T-helper 17 cell (primary cell): ENCODE measurements at regions not wholly inside any gene's neighbourhood (a gene's known extent, or its start where the extent isn't known, plus 50 kb on each side); places are given as distances from the start of the nearest gene placed in this dataset.

Experiments used
- ATAC-seq: fragments of 150-1000 bp; cut with Tn5 transposase; 2 replicates; pipeline ENCODE4 v1.10.0; 2021; ENCODE audit warnings: mild to moderate bottlenecking, moderate library complexity
- DNase-seq, 3 donors: peaks; one replicate each; pipeline versions ENCODE4 v3.0.0 to v3.0.0-alpha.2; 2020 to 2021
- H3K9me3 ChIP-seq: one replicate; pipeline ENCODE4 v1.7.0; 2013; ENCODE audit warnings: low read length, mild to moderate bottlenecking; ENCODE audit not compliant: control insufficient read depth, poor library complexity, severe bottlenecking
- H3K27ac Mint-ChIP-seq: one replicate; pipeline ENCODE4 v1.8.0; 2022; ENCODE audit warnings: mild to moderate bottlenecking, moderate library complexity, mixed read lengths
- H3K27me3 Mint-ChIP-seq: one replicate; pipeline ENCODE4 v1.8.0; 2022; ENCODE audit warnings: mixed read lengths
- H3K36me3 Mint-ChIP-seq: one replicate; pipeline ENCODE4 v1.8.0; 2022; ENCODE audit warnings: low read depth, mixed read lengths
- H3K4me1 Mint-ChIP-seq: one replicate; pipeline ENCODE4 v1.8.0; 2022; ENCODE audit warnings: mild to moderate bottlenecking, mixed read lengths
- H3K4me3 Mint-ChIP-seq: one replicate; pipeline ENCODE4 v1.8.0; 2022; ENCODE audit warnings: mild to moderate bottlenecking, moderate library complexity, mixed read lengths

DNA sequence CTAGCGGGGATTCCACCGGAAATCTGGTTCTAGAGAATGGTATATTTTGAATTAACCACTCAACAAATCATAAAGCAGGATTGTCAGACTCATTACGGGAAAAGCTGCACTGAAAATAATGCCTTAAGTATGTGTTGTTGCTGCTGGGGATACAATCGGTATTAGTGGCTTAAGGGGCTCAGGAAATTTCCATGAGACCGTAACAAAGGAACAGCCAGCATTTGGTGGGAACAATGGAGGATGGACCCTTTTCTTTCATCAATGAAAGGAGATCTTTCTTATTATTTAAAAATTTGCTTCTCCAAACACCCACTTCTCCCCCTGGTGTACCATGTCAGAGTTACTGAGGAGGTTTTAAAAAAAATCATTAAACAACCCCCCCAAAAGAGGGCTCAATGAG lies 342.6 kb upstream of the ZFHX3 start:
- ATAC-seq: no peak
- no peak for DNase-seq
- Mint-ChIP-seq H3K27me3 (no peaks in the 10 kb centered on the region), H3K27ac (no peak overlapping the region), H3K4me3 (no peak overlapping the region), H3K4me1 (no peaks in the 10 kb centered on the region), H3K36me3 (no peaks in the 10 kb centered on the region)
- H3K9me3 ChIP-seq: no peaks in the 10 kb centered on the region

DNA sequence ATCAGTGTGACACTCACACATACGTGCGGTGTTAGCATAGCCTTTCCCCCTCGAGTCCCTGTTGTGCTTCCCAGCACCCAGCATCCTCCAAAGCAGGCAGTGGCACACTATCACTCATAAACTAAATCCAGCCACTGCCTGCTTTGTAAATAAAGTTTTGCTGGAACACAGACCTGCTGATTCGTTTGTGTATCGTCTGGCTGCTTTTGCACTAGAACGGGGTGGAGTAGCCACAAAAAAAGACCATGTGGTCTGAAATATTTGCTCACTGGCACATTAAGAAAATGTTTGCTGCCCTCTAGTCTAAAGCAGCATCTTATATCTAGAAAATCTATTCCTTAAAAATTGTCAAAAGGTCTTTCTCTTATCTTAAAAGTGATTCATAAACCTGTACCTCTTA lies 341.2 kb upstream of the ZFHX3 start:
- H3K4me1 Mint-ChIP-seq: no peaks in the 10 kb centered on the region
- H3K9me3 ChIP-seq: no peaks in the 10 kb centered on the region
- no peaks in the 10 kb centered on the region for H3K27me3 Mint-ChIP-seq
- no peaks in the 10 kb centered on the region for H3K36me3 Mint-ChIP-seq
- no peak overlapping the region for H3K27ac Mint-ChIP-seq
- H3K4me3 Mint-ChIP-seq: no peak overlapping the region
- ATAC-seq: no peak
- DNase-seq: no peak

DNA sequence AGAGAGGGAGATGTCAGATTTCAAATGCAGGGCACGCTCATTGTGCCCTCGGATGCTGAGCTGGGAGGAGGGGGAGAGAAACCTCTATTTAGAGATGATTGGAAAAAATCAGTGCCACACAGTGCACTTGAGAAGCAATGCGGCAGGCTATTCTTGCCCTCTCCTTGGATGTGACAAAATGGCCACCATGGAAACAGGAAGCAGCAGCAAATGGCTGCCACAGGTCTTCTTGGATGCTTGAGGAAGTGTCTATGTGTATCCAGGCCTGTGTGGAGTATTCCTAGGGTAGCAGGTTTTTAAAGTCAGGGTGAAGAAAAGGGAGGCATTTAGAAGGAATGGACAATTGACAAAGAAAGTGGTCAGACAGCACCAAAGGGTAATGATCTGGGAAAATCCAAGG lies 340.1 kb upstream of the ZFHX3 start:
- H3K36me3 Mint-ChIP-seq: no peaks in the 10 kb centered on the region
- ATAC-seq: no peak

DNA sequence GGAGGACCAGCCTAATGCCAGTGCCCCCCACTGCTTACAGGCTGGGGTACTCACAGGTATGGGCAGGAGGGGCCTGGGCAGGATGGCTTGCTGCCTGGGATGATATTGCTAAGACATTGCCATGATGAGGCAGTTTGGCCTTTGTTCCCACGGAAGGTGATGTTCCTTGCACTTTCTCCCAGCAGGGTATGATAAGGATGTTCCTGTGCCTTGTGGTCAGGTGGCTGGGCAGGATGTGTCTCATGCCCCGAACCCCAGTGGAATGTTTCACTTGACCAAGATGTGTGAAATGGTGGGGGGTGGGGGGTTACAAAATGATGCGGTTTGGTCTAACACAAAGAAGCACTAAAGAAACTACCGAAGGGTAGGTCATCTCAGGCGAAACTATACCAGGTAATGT lies 337.8 kb upstream of the ZFHX3 start:
- Mint-ChIP-seq H3K4me1 (no peaks in the 10 kb centered on the region), H3K27me3 (no peaks in the 10 kb centered on the region), H3K27ac (no peak overlapping the region), H3K4me3 (no peak overlapping the region), H3K36me3 (no peaks in the 10 kb centered on the region)
- DNase-seq: no peak
- no peak for ATAC-seq
- H3K9me3 ChIP-seq: no peaks in the 10 kb centered on the region

More for the DNA sequence above, 340.1 kb upstream of the ZFHX3 start:
- Mint-ChIP-seq H3K4me3 (no peak overlapping the region), H3K27ac (no peak overlapping the region), H3K4me1 (no peaks in the 10 kb centered on the region), H3K27me3 (no peaks in the 10 kb centered on the region)
- no peak for DNase-seq
- no peaks in the 10 kb centered on the region for H3K9me3 ChIP-seq

DNA sequence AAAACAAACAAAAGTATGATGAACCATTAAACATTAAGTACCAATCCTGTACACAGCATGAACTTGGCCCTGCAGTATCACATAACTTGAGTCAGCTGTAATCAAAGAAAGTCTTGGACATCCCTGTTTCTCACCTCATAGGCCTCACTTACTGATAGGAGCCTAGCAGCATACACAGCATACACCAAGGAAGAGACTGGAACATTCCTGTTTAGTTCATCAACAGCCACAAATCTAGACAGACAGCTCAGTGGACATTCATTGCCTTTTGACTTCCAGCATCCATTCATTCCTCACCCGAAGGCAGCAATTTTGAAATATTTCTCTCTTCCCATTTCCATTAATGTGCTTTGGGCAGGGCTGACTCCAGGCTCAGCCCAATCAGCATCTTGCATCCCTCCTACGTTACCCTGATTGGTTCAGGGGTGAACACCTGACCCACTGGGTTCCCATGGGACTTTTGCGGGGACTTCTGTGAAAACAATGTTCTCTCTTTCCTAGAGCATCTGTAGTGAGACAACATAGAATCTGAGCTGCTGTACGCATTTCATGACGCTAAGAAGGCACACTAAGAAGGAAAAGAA lies 336.7 kb upstream of the ZFHX3 start:
- no peak for DNase-seq
- Mint-ChIP-seq H3K27me3 (no peaks in the 10 kb centered on the region), H3K4me1 (no peaks in the 10 kb centered on the region), H3K27ac (no peak overlapping the region), H3K4me3 (no peak overlapping the region), H3K36me3 (no peaks in the 10 kb centered on the region)
- no peak for ATAC-seq
- no peaks in the 10 kb centered on the region for H3K9me3 ChIP-seq

DNA sequence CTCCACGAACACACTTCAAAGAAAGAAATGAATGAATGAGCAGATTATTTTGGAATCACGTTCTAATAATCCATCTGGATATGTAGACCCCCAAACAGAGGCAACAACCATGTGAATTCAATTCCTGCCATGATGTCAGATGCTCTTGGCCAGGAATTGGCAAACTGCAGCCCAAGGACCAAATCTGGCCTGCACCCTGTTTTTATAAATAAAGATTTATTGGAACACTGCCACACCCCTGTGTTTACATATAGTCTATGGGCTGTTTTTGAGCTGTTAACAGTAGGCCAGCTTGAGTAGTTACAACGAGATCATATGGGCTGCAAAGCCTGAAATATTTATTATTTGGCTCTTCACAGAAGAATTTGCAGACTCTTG lies 336.0 kb upstream of the ZFHX3 start:
- H3K4me1 Mint-ChIP-seq: no peaks in the 10 kb centered on the region
- DNase-seq: no peak
- no peaks in the 10 kb centered on the region for H3K27me3 Mint-ChIP-seq
- no peak overlapping the region for H3K4me3 Mint-ChIP-seq
- no peaks in the 10 kb centered on the region for H3K9me3 ChIP-seq
- H3K27ac Mint-ChIP-seq: no peak overlapping the region
- H3K36me3 Mint-ChIP-seq: no peaks in the 10 kb centered on the region
- no peak for ATAC-seq

DNA sequence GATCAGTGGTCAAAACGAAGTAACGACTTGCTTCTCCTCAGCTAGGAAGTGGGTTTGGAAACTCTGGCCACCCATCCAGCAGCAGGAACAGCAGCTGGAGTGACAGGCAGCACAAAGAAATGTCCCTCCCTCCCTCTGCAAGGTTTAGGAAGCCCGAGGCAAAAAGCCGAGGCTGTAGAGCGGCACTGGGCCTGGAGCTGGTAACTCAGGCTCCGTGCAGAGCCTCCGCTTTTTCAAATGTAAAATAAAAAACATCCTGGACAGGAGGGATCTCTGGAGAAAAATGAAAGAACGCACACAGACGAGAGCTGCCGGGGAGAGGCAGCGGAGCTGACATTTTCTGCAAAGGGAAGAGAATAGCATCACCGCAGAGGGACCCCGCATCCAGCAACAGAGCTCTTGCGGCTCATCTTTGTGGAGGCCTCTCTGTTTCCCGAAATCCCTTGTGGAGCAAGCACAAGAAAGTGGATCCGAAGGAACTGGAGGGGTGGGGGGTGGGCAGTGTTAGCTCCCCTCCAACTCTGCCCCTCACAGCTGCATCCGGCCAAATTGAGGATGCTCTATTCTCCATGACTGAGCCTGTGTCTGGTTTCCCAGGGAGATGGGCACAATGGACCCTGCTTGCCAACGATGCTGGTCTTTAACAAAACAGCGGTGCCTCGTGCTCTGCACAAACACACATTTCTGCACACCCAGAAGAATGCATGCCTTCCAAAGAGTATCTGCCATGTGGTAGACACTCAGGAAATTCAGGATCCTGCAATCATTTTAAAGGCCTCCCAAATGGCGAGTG lies 335.5 kb upstream of the ZFHX3 start:
- no peak overlapping the region for H3K27ac Mint-ChIP-seq
- H3K4me1 Mint-ChIP-seq: no peaks in the 10 kb centered on the region

DNA sequence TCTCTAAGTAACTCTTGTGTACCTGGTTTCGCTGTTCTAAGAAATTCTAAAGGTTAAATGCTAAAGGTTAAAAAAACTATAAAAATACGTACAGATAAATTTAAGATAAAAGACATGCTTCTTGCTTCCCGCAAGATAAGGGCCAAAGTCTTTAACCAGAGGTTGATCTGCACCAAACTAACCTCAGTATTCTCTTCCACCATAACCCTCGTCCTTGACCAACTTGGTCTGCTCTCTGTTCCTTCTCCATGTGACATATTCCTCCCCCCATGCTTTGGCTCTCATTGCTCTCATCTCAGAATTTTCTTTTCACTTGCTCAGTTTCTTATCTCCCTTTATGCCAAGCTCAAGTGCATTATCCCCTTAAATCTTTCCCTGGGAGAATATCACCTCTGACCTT lies 330.5 kb upstream of the ZFHX3 start:
- H3K4me1 Mint-ChIP-seq: no peaks in the 10 kb centered on the region
- no peak for ATAC-seq
- no peak overlapping the region for H3K4me3 Mint-ChIP-seq
- no peak overlapping the region for H3K27ac Mint-ChIP-seq
- H3K9me3 ChIP-seq: no peaks in the 10 kb centered on the region
- no peaks in the 10 kb centered on the region for H3K36me3 Mint-ChIP-seq
- H3K27me3 Mint-ChIP-seq: no peaks in the 10 kb centered on the region
- no peak for DNase-seq

More for the DNA sequence above, 335.5 kb upstream of the ZFHX3 start:
- DNase-seq: no peak
- ATAC-seq: no peak
- Mint-ChIP-seq H3K4me3 (no peak overlapping the region), H3K27me3 (no peaks in the 10 kb centered on the region), H3K36me3 (no peaks in the 10 kb centered on the region)
- H3K9me3 ChIP-seq: no peaks in the 10 kb centered on the region

DNA sequence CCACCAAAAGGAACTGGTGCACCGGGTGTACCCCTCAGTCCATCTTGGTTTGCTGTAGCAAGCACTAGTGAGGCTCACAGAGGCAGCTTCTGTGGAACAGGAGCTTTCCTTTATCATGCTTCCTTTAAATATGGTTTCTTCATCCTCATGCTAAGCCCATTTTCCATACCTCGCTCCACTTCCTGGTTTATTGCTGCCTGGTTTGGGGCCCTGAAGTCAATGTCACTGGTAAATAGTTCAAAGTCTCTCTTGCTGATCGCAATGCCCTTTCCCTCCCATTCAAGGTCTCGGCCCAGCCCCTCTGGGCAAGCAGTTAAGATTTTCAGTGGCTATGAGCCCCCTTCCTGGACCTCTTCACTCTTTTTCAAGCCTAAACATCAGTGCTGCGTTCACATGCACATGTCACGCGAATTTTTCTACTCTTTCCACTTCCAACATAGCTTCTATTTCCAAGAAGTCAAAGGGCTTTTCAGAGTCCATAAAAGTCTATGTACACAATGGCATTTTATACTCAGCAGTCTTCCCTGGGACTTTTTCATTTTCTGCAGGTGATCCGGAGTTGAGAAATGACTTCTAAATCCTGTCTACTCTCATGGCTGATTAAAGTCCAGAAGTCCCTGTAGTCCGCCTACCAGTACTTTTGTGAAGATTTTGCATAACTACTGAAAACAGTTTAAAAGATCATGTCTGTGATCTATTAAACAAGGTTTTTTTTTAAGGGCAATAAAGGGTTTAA lies 323.8 kb upstream of the ZFHX3 start:
- Mint-ChIP-seq H3K36me3 (no peaks in the 10 kb centered on the region), H3K27ac (no peak overlapping the region), H3K27me3 (no peaks in the 10 kb centered on the region), H3K4me3 (no peak overlapping the region), H3K4me1 (no peaks in the 10 kb centered on the region)
- ATAC-seq: no peak
- no peak for DNase-seq
- no peaks in the 10 kb centered on the region for H3K9me3 ChIP-seq

DNA sequence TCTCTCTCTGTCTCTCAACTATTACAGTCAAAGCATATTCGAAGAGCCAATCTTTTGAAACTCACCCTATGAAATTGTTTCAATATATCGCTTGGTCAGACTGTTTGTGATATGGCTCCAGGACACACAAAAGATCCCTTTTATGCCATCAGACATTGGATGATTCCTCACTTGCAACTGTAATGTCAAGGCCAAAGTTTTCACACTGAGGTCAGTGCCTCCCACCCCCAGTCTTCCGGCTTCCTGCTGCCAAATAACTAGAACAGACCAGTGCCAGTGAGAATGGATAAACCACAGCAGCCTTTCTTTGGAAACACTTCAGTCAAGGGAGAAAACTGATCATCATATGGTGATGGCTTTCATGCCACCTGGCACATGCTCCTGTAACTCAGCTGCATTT lies 321.9 kb upstream of the ZFHX3 start:
- ATAC-seq: no peak
- H3K36me3 Mint-ChIP-seq: no peaks in the 10 kb centered on the region
- no peak overlapping the region for H3K27ac Mint-ChIP-seq
- DNase-seq: no peak
- H3K9me3 ChIP-seq: no peaks in the 10 kb centered on the region
- H3K4me3 Mint-ChIP-seq: no peak overlapping the region
- H3K27me3 Mint-ChIP-seq: no peaks in the 10 kb centered on the region
- H3K4me1 Mint-ChIP-seq: no peaks in the 10 kb centered on the region

DNA sequence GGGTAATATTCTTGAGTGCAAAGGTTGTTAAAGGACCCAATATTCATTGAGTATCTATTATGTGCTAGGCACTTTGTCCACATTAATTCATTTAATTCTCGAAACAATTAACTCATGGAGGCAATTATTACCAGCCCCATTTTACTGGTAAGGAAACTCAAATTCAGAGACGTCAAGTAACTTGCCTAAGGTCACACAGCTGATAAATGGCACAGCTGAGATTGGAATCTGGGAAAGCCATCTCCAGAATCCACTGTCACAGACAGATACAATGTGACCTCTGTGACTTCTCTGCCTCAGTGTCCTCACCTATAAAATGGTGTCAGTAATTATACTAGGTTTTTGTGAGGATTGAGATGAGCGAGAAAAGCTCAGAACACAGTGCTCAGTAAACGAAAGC lies 320.8 kb upstream of the ZFHX3 start:
- H3K9me3 ChIP-seq: no peaks in the 10 kb centered on the region
- Mint-ChIP-seq H3K4me3 (no peak overlapping the region), H3K36me3 (no peaks in the 10 kb centered on the region), H3K27me3 (no peaks in the 10 kb centered on the region), H3K27ac (no peak overlapping the region), H3K4me1 (no peaks in the 10 kb centered on the region)
- DNase-seq (no peak), ATAC-seq (no peak)

DNA sequence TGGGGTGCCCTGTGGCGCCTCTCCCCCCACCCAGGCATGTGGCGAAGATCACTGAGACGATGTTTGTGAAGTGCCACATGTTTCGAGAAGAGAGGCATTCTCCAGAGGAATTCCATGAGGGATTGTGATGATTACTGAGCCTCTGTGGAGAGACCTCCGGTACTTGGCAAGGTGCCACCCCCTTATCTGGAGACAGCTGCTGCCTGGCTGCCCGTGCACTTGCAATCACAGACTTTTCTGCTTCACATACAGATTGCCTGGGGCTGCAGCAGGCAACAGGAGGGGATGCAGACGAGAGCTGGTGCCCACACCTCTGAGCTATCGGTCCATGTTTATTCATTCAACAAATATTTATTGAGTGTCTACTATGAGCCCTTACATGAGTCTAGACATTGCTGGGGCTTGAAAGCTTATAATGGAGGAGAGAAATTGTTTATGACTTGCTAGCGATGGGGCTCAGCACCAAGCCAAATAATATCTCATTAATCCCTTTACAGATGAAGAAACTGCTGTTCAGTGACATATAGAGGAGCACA lies 317.2 kb upstream of the ZFHX3 start:
- Mint-ChIP-seq H3K4me1 (no peaks in the 10 kb centered on the region), H3K27me3 (no peaks in the 10 kb centered on the region), H3K36me3 (no peaks in the 10 kb centered on the region), H3K4me3 (no peak overlapping the region), H3K27ac (no peak overlapping the region)
- no peaks in the 10 kb centered on the region for H3K9me3 ChIP-seq
- ATAC-seq (no peak), DNase-seq (no peak)

DNA sequence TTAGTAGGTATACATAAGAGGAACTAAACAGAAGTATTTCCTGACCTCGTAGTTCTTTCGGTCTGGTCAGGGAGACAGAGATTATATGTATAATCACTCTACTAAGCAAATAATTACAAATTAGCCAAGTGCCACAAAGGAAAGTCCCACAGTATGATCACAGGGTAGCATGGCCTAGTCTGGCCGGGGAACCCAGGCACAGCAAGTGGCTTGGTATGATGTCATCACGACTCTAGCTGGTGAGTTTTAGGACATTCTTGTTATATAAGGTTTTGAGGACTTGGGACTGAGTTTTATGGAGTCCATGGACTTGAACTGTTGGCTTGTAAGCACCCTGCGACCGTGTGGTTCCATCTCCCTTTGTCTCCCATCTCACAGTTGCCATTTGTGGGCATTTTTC lies 316.5 kb upstream of the ZFHX3 start:
- Mint-ChIP-seq H3K27me3 (no peaks in the 10 kb centered on the region), H3K27ac (no peak overlapping the region), H3K4me1 (no peaks in the 10 kb centered on the region), H3K36me3 (no peaks in the 10 kb centered on the region), H3K4me3 (no peak overlapping the region)
- H3K9me3 ChIP-seq: no peaks in the 10 kb centered on the region
- ATAC-seq: no peak
- no peak for DNase-seq
